CD4-positive, alpha-beta T cell treated with Interleukin-10 for 1 hour (primary cell): ENCODE measurements at regions not wholly inside any gene's neighbourhood (a gene's known extent, or its start where the extent isn't known, plus 50 kb on each side); places are given as distances from the start of the nearest gene placed in this dataset.
"Not testable (repeated sequence)": the region's sequence is repeated elsewhere in the genome, so short reads cannot be mapped to it uniquely, and the experiment has no call there.

Experiments
- DNase-seq: peaks from one replicate; pipeline ENCODE4 v3.0.0-alpha.2; 2020

DNA sequence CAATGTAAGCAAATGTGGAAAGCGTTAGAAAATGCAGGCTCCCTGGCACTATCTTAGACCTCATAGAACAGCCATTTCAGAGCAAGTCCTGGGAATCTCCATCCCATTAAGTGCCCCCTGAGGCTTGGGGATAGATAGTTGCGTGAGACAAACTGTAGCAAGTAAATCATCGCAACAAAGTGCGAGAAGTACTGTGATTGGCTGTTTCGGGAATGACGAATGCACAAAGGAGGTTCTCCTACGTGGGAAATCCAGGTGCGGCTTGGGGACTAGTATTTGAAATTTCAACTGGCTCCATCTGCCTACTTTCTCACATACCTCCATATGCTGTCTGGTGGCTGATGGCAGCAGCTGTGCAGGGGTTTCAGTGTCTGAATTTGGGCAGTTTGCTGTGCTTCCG is 84.5 kb downstream of the PLEKHG1 start:
- DNase-seq = no peak

DNA sequence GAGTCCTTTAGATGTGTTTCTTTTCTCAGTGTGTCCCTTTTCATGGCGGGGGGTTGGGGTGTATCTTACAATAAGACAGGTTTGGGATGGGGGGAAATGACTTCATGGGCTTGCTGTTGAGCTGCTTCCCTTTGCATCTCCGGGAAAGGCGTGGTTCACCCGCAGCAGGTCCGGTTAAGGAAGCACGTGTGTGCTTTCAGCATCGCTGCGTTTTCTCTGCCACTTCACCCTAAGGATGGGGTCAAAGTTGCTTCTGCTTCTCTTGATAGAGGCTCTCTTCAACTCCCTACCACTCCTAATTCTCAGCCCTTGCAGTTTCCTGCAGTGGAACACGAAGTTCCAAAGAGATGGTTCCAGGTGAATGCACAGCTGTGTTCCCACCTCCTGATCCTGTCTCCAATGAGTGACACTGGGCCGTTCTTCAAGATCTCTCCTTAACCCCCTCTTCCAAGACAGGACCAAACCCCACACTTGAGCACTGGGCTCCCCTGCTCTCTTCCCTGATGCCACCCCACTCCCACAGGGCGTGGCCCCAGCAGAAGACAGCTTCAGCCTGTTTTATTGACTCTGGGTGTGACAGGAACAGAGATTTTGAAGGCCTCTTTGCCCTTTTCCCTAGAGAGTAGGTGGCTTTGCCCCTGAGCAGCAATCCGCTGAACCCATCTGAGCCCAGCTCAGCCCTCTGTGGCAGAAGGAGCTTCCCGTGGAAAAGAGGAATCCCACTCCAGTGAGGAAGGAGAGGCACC is 85.2 kb downstream of the PLEKHG1 start:
- DNase-seq = no peak

DNA sequence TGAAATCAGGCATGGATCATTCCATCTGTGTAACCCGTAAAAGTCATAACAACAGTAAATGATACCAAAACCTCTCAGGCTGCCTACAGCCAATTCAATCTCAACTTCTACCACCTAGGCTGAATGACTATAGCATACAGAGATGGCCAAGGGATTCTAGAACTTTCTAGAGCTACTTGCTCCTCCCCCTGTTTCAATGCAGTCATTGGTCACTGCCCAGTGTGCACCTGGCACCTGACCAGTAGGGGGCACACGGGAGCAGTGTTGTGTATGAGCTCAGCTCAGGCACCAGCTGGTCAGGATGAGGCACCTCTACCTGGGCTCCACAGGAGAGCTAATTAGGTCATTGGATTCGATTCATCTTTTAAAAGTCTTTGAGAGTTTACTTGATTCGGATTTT is 86.2 kb downstream of the PLEKHG1 start:
- DNase-seq = peak; percentile 47

DNA sequence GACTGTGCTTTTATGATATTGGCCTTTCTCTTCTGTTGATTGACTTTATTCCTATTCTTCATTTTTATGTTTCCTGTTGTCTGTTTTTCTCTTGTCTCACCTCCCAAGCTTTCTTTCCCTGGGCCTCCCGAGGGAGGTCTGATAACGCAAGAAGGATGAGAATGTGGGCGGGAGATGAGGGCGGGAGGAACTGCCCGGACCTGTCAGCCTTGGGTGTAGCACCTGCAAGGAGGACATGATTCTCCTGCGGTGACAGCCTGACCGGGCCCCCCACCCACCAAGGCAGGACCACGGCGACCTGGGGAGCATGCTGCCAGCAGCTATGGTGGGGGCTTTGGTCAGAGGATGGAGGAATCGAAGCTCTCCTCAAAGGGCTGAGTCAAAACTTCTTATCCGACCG is 86.9 kb downstream of the PLEKHG1 start:
- DNase-seq = no peak

DNA sequence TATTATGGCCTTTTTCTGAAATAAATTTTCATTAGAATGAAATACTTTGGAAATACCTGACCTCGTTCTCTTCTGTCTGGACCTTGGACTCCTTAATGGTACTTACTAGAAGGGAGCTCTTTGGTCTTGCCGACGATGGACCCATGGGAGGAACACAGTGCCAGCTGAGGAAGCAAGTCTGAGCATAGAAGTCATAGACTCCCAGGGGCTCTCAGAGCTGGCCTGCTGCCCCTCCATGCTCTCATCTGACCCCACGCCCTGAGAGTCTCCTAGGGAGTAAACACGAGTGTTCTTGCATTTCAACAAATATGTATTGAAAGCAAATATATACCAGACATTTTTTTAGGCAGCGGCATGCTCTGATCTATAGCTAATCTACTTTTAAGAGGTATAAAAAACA is 87.8 kb downstream of the PLEKHG1 start:
- DNase-seq = no peak

DNA sequence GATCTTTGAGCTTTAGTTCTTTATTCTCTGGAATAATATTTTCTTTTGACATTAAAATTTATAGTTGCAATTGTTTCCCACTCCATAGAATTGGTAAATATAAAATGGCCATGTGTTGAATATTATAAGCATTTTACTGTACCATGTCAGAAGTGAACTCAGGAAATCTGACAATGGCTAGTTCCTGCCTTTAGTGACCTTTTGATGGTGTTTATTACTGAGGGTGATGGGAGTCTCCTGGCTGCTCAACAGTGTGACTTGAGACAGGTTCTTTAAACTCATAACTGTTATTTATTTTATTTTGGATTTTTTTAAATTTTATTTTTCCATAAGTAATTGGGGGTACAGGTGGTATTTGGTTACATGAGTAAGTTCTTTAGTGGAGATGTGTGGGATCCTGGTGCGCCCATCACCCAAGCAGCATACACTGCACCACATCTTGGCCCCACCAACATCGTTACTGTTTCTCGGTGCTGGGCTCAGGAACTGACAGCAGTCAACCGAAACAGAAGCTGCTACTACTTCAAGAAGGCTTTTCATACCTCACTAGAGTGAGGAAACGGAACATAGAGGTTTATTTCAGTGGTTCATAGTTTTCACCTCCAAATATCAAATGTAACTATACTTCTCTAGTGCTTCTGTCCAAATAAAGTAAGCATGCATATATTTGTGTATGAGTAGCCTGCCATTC is 90.4 kb downstream of the PLEKHG1 start:
- no peak for DNase-seq

DNA sequence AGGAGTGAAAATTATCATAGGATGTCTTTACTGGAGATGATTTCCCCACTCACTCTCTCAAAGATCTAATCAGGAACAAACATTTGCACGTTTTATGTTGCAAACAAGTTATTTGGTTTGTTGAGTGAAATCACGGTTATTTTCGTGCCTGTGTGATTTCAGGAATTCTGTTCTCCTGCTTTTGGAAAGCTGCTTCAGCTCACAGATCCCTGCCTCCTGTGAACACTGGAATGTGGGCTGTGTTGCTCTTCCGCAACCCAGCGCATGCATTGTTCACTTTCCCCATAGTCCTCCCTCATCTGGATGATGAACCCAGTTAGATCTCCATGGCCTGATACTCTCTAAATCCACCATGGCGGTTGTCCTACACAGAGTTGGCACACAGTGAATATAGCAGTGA is 91.0 kb downstream of the PLEKHG1 start:
- DNase-seq = no peak

DNA sequence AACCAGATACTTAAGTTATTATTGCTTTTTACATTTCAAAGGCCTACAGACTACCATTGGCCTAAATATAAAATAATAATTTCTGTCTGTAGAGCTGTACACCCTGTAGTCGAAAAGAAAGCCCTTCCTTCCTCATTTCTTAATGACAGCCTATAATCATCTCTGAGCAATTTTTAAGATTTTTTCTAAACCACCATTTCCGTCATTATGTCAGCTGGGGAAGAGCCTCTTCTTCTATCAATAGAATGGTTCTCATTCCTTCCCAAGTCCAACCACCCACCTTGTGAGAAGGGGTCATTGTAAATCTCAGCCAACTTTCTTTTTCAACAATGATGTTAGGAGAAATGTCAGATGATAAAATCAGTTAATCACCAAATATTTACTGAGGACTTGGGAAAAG is 91.8 kb downstream of the PLEKHG1 start:
- no peak for DNase-seq

DNA sequence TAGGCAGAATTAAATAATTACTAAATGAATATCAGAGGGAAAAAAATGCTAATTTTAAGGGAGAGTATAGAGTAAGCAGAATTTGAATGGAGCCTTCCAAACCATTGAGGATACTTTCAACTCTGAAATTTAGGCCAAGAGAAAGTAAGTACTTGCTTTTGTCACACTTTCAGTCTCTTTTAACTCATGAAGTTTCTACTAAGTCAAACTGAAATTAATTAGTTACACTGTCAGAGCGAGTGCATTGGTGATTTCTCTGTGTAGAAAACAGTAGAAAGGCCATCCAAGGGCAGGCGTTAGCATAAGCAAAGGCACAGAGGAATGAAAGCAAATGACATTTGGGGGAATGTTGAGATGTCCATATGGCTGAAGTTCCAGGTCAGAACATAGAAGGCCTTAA is 92.9 kb downstream of the PLEKHG1 start:
- no peak for DNase-seq

DNA sequence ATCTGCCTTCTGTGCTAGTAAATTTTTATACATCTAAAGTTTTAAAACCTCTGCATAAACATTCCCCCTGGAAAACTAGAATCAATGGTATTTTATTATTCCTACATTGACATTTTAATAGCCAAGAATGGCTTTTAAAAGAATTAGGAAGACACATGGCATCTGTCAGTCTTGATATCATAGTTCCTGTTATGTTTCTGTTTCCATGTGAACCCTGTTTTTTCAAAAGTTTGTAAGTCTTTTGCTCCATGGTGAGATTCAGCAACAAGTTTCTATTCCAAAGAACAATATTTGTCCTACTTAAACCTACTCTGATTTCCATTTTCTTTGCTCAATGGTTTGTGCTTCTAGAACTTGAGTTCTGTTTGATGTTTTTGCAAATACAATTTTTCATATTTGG is 95.2 kb downstream of the PLEKHG1 start:
- no peak for DNase-seq

DNA sequence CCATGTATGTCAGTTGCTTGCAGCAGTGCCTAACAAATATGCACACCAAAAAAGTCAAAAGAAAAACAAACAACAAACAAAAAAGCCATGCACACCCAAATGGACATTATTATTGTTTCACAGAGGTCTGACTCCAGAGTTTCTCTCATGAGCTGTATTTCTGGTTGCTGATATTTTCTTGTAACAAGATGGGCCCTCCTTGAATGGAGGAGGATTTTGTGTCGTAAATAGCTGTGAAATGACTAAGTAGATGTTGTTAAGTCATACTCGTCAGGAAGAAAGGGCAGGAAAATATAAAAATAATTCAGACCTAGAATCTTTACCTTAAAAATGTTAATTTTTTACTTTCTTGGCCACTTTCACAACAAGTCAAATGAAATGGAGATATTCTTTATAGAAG is 96.0 kb downstream of the PLEKHG1 start:
- DNase-seq = no peak

DNA sequence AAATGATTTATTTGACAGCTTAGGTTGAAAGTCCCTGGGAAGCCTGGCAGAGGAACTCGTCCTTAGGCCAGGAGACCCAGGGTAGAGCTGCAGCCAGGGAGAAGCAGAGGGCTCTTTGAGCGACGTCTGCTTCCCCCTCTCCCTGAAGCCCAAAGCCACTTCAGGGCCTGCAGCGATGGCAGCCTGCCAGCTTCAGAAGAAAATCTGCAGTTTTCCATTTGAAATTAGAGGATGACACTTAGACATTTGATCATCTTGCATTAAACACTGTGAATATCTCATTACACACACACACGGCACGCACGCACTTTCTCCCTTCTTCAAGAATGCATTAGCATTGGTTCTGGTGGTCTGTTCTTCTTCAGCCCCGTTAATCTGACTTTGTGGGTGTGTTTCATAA is 96.5 kb downstream of the PLEKHG1 start:
- DNase-seq = no peak

DNA sequence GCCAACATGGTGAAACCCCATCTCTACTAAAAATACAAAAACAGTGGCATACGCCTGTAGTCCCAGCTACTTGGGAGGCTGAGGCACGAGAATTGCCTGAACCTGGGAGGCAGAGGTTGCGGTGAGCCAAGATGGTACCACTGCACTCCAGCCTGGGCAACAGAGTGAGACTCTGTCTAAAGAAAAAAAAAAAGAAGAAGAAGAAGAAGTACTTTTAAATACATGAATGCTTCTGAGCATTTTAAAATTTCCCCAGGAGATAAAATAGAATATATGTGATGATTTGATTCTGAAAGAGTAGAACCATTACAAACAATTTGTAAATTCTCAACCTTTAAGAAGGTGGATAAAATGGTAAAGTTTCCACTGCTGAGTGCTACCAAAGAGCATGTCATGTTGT is 97.2 kb downstream of the PLEKHG1 start:
- not testable (repeated sequence) for DNase-seq

DNA sequence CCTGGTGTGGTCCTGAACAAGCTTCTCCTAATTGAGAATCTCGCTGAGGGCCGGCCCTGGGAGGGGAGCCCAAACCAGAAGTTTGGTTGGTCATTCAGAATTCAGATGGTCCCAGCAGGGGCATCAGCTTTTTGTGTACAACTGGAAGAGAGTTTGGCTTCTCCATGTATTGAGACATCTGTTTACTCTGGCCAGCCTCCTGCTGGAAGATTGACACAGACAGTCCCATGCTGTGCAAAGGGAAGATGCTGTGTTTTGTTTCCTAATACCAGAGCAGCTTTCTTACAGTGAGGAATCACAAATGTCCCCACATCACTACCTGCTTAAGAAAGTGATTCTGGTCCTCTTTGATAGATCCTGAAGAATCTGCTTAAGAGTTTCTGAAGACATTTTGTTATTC is 97.8 kb downstream of the PLEKHG1 start:
- DNase-seq = no peak

DNA sequence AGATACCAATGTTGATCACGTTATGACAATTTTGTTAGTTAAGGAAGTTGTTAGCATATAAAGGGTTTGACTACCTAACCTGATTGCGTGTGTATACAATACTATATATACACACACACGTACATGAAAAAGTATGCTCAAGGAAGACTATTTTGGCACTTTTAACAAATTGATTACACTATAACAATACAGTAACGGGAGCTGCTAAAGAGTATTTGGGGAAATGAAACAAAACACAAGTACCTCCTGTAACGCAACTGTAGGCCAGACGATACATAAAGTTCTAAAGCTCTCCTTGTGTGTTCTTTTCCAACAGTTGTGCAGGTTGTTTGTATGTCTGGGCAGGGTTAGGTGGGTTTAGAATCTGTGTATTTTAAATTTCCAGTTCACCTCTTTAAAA is 98.7 kb downstream of the PLEKHG1 start:
- DNase-seq = no peak

DNA sequence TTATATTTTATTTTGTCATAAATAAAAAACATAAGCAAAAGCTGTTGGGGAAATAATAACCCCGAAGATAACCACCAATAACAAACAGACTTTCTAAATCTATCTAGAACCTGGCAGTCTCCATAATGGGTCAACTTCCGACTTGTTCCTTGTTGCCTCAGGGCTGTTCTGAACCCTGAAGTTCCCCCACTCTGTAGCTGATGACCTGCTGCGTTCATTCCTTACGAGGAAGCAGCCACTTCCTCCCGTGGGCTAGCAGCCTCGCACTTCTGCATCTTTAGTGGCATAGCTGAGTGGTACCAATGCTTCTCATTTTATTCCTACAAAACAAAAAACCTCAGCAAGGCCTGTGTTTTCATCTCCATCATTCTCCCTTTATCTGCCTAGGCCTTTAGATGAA is 103.0 kb downstream of the PLEKHG1 start:
- DNase-seq = no peak

DNA sequence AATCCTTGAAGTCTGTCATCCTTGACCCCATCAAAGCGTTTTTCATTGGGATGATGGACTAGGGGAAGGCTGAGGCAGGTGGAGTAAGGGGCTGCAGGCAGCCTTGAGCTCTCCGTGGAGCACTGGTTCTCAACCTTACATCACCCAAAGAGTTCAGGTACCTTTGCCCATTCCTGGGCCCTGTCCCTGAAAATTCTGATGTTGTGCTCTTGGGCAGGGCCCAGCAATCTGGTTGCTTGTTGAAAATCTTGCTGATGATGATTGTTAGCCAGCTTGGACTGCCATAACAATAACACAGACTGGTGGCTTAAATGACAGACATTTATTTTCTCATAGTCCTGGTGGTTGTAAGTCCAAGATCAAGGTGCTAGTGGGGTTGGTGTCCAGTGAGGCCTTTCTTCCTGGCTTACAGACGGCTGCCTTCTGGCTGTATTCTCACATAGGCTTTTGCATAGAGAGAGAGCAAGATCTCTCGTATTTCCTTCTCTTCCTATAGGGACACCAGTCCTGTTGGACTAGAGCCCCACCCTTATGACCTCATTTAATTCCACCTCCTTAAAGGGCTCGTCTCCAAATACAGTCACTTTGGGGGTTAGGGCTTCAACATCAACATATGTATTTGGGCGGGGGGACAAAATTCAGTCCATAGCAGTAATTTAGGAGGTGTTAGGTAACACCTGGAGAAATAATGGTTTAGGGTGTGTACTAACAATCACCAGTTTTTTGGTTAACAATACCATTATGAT is 104.9 kb downstream of the PLEKHG1 start:
- no peak for DNase-seq

DNA sequence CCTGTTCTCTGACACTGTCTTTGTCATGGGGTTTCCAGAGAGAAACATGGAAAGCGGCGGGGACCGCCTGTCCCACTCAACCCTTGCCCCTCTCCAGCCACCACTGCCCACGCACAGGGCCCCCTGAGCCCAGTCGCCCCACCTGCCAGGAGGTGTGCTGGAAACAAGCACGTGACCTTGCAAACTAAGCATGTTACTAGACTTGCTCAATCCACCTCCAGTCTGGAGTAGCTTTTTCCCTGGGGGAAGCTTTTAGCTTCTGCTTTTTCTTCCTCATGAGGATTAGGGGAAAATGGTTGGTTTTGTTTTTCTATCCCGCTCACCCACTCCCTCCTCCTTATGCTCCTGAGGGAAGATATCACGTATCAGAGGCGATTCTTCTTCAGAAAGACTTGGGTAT is 105.7 kb downstream of the PLEKHG1 start:
- DNase-seq = no peak

DNA sequence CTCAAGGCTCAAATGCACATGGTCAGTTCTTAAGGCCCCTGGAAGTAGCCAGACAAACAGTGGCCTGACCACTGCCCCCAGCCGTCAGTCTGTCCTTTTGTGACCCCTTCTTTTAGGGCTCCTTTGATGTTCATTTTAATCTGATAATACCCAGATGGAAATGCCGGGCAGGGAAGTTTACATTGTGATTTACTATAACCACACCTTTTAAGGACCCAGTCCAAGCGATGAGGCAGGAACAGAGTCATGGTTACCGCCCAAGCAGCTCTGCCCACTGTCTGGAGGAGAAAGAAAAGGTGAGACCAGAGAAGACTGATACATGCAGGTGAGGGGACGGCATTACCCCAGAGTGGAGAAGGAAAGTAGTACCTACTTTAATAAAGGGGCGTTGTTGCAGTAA is 110.6 kb downstream of the PLEKHG1 start:
- no peak for DNase-seq

DNA sequence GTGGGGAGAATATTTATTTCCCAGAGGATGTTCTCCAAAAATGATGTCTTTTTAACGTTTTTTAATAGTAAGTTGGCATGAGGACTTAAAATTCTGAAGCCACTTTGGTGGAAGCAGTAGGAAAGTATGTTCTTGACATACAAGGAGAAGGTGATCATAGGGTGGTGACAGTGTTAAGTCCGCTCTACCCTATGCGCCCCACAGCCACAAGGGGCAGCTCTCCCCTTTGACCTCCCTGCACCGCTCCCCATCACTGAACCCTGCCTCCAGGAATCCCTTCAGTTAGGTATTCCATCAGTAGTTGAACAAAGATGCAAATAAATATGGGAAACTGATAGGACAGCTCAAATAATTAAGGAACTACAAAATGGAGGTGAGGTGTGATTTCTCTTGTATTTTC is 111.4 kb downstream of the PLEKHG1 start:
- no peak for DNase-seq

DNA sequence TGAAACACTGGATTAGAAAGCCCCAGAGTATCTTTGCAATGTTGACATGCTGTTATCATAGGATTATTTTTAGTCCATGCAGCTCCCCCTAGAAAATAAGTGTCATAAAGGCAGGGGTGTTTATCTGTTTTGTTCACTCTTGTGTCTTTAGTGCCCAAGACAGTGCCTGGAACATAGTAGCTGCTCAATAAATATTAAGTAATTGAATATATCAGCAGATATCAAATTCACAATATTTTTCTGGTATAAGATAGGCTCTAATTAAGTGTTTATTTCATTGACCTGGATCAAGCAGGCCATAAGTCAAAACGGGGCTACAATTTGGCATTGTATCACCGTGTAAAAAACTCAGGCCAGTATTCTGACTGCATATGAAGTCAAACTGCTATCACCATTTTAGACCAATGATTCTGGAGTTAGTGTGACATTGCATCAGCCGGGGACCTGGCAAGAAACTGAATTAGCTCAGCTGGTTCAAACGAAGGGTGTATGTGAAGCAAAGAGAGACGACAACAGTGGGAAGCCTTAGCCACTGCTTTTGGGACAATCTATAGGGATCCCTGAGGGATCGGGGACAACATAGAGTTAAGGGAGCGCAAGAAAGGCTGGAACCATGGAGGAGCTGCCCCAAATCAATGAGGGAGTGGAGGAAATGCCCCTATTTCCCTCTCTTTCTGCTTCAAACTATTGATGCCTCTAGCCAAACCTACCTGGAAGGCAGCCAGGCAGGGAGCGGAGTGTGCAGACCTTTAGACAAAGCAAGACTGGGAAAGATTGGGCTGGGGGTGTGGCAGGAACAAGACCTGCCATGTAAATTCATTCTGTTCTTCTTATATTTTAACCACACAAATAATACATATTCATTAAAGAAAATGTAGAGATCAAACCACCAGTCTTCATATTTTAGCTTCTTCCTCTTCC is 112.2 kb downstream of the PLEKHG1 start:
- no peak for DNase-seq

DNA sequence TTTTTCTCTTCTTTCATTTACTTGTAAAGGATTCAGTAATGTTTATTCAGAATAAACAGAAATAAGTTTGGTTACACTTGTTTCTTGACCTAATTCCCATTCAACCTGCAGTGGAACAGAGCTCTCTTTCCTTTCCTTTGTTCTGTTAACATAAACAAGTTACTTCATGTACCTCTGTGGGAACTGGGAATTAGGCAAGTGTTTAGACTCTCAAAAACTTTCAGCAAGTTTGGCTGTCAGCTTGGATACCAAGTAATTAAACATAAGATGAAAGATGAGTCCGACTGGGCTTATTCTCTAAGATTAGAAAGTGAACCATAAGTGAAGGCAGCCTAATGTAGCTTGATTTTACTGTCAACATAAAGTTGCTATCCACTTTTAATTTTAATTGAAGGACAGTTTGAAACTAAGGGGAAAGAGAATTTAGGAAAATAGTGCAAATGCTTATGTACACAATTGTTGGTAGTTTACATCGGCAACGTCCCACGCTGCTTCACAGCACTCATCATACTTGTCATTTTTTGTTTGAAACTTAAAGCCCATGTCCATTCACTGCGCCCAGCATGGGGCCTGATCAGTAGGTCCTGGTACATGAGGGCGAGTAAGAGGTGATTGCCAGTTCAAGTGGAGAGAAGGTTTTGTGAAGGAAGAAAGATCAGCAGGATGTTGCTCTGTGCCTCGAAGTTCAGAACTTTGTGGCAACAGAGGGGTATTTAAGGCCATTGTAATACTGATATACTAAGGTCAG is 113.0 kb downstream of the PLEKHG1 start:
- DNase-seq = no peak
